ENCODE measurements at regions not wholly inside any gene's neighbourhood (a gene's known extent, or its start where the extent isn't known, plus 50 kb on each side); places are given as distances from the start of the nearest gene placed in this dataset.
A peak's percentile ranks its signal among the peaks of the same experiment; 100 is the strongest.
"Not testable (repeated sequence)": the region's sequence is repeated elsewhere in the genome, so short reads cannot be mapped to it uniquely, and the experiment has no call there.

- Mint-ChIP-seq H3K4me1 (no peaks in the 10 kb centered on the region), H3K4me3 (no peak overlapping the region), H3K36me3 (no peaks in the 10 kb centered on the region), H3K9me3 (peaks cover 2% of the 10 kb centered on the region), H3K27ac (no peak overlapping the region), H3K27me3 (no peaks in the 10 kb centered on the region)
- ATAC-seq = no peak
These were observed 563.9 kb downstream of the HTR1A start for GRCh38 chr5:63398346-63398745.

GRCh38 chr5:63388188-63388587 lies 574.1 kb downstream of the HTR1A start:
- not testable (repeated sequence) for H3K9me3 Mint-ChIP-seq, H3K27me3 Mint-ChIP-seq, H3K36me3 Mint-ChIP-seq, H3K4me1 Mint-ChIP-seq, H3K4me3 Mint-ChIP-seq, H3K27ac Mint-ChIP-seq, ATAC-seq

- no peak for ATAC-seq
- Mint-ChIP-seq H3K27me3 (no peaks in the 10 kb centered on the region), H3K4me3 (no peak overlapping the region), H3K36me3 (no peaks in the 10 kb centered on the region), H3K9me3 (peaks cover 2% of the 10 kb centered on the region), H3K4me1 (no peaks in the 10 kb centered on the region), H3K27ac (no peak overlapping the region)
These were observed 586.4 kb downstream of the HTR1A start for GRCh38 chr5:63375851-63376250.

GRCh38 chr5:63374085-63374484 lies 588.2 kb downstream of the HTR1A start:
- H3K4me3 Mint-ChIP-seq = no peak overlapping the region
- H3K36me3 Mint-ChIP-seq = no peaks in the 10 kb centered on the region
- H3K27me3 Mint-ChIP-seq = no peaks in the 10 kb centered on the region
- H3K4me1 Mint-ChIP-seq = no peaks in the 10 kb centered on the region
- ATAC-seq = no peak
- H3K9me3 Mint-ChIP-seq = peaks cover 2% of the 10 kb centered on the region
- H3K27ac Mint-ChIP-seq = no peak overlapping the region

GRCh38 chr5:63351164-63351563 lies 611.1 kb downstream of the HTR1A start:
- no peaks in the 10 kb centered on the region for H3K27me3 Mint-ChIP-seq
- H3K4me3 Mint-ChIP-seq = no peak overlapping the region
- H3K9me3 Mint-ChIP-seq = peaks cover 3% of the 10 kb centered on the region

GRCh38 chr5:63346451-63346850 lies 615.8 kb downstream of the HTR1A start:
- no peaks in the 10 kb centered on the region for H3K36me3 Mint-ChIP-seq

More at GRCh38 chr5:63351164-63351563, 611.1 kb downstream of the HTR1A start:
- ATAC-seq = no peak
- Mint-ChIP-seq H3K27ac (no peak overlapping the region), H3K4me1 (no peaks in the 10 kb centered on the region), H3K36me3 (no peaks in the 10 kb centered on the region)

GRCh38 chr5:63341442-63341841 lies 620.8 kb downstream of the HTR1A start:
- Mint-ChIP-seq H3K4me3 (no peak overlapping the region), H3K27me3 (no peaks in the 10 kb centered on the region)
- no peak for ATAC-seq

More at GRCh38 chr5:63346451-63346850, 615.8 kb downstream of the HTR1A start:
- Mint-ChIP-seq H3K4me3 (no peak overlapping the region), H3K4me1 (no peaks in the 10 kb centered on the region), H3K27me3 (no peaks in the 10 kb centered on the region), H3K27ac (no peak overlapping the region), H3K9me3 (no peaks in the 10 kb centered on the region)
- no peak for ATAC-seq

GRCh38 chr5:63323926-63324325 lies 638.3 kb downstream of the HTR1A start:
- H3K27ac Mint-ChIP-seq = no peak overlapping the region
- peaks cover 9% of the 10 kb centered on the region for H3K9me3 Mint-ChIP-seq
- no peaks in the 10 kb centered on the region for H3K36me3 Mint-ChIP-seq

More at GRCh38 chr5:63341442-63341841, 620.8 kb downstream of the HTR1A start:
- Mint-ChIP-seq H3K4me1 (no peaks in the 10 kb centered on the region), H3K36me3 (no peaks in the 10 kb centered on the region), H3K9me3 (no peaks in the 10 kb centered on the region), H3K27ac (no peak overlapping the region)

GRCh38 chr5:63314551-63314950 lies 647.7 kb downstream of the HTR1A start:
- no peaks in the 10 kb centered on the region for H3K27me3 Mint-ChIP-seq
- H3K36me3 Mint-ChIP-seq = no peaks in the 10 kb centered on the region
- ATAC-seq = no peak
- H3K4me3 Mint-ChIP-seq = no peak overlapping the region
- H3K4me1 Mint-ChIP-seq = no peaks in the 10 kb centered on the region
- H3K9me3 Mint-ChIP-seq = peaks cover 9% of the 10 kb centered on the region
- H3K27ac Mint-ChIP-seq = no peak overlapping the region

More at GRCh38 chr5:63323926-63324325, 638.3 kb downstream of the HTR1A start:
- no peaks in the 10 kb centered on the region for H3K4me1 Mint-ChIP-seq
- ATAC-seq = peak; percentile 24
- H3K27me3 Mint-ChIP-seq = no peaks in the 10 kb centered on the region
- no peak overlapping the region for H3K4me3 Mint-ChIP-seq

- ATAC-seq = no peak
- H3K27me3 Mint-ChIP-seq = no peaks in the 10 kb centered on the region
- no peaks in the 10 kb centered on the region for H3K36me3 Mint-ChIP-seq
- H3K4me3 Mint-ChIP-seq = no peak overlapping the region
- no peak overlapping the region for H3K27ac Mint-ChIP-seq
- H3K9me3 Mint-ChIP-seq = peaks cover 5% of the 10 kb centered on the region
- H3K4me1 Mint-ChIP-seq = no peaks in the 10 kb centered on the region
These were observed 651.6 kb downstream of the HTR1A start for GRCh38 chr5:63310644-63311043.

GRCh38 chr5:63306909-63307308 lies 655.3 kb downstream of the HTR1A start:
- H3K27me3 Mint-ChIP-seq = no peaks in the 10 kb centered on the region
- H3K9me3 Mint-ChIP-seq = peaks cover 6% of the 10 kb centered on the region
- H3K36me3 Mint-ChIP-seq = no peaks in the 10 kb centered on the region
- ATAC-seq = no peak
- H3K27ac Mint-ChIP-seq = no peak overlapping the region
- H3K4me3 Mint-ChIP-seq = no peak overlapping the region
- no peaks in the 10 kb centered on the region for H3K4me1 Mint-ChIP-seq

GRCh38 chr5:63293317-63293716 lies 668.9 kb downstream of the HTR1A start:
- H3K4me1 Mint-ChIP-seq = no peaks in the 10 kb centered on the region
- H3K27ac Mint-ChIP-seq = no peak overlapping the region
- no peaks in the 10 kb centered on the region for H3K9me3 Mint-ChIP-seq
- H3K4me3 Mint-ChIP-seq = no peak overlapping the region
- ATAC-seq = no peak
- no peaks in the 10 kb centered on the region for H3K27me3 Mint-ChIP-seq
- no peaks in the 10 kb centered on the region for H3K36me3 Mint-ChIP-seq

GRCh38 chr5:63286724-63287123 lies 675.5 kb downstream of the HTR1A start:
- H3K9me3 Mint-ChIP-seq = peaks cover 3% of the 10 kb centered on the region
- H3K36me3 Mint-ChIP-seq = no peaks in the 10 kb centered on the region
- no peak overlapping the region for H3K27ac Mint-ChIP-seq
- no peak overlapping the region for H3K4me3 Mint-ChIP-seq
- no peak for ATAC-seq
- H3K27me3 Mint-ChIP-seq = no peaks in the 10 kb centered on the region
- no peaks in the 10 kb centered on the region for H3K4me1 Mint-ChIP-seq

- Mint-ChIP-seq H3K36me3 (no peaks in the 10 kb centered on the region), H3K4me1 (no peaks in the 10 kb centered on the region), H3K4me3 (no peak overlapping the region), H3K27me3 (no peaks in the 10 kb centered on the region), H3K9me3 (peaks cover 6% of the 10 kb centered on the region), H3K27ac (no peak overlapping the region)
- ATAC-seq = no peak
These were observed 684.8 kb downstream of the LRRC70 start for GRCh38 chr5:63263411-63263810.

GRCh38 chr5:63262185-63262981 lies 683.8 kb downstream of the LRRC70 start:
- Mint-ChIP-seq H3K9me3 (peaks cover 5% of the 10 kb centered on the region), H3K4me1 (no peaks in the 10 kb centered on the region), H3K4me3 (no peak overlapping the region), H3K27ac (no peak overlapping the region), H3K36me3 (no peaks in the 10 kb centered on the region), H3K27me3 (no peaks in the 10 kb centered on the region)
- ATAC-seq = no peak

GRCh38 chr5:63261695-63262094 lies 683.1 kb downstream of the LRRC70 start:
- no peak overlapping the region for H3K27ac Mint-ChIP-seq
- no peaks in the 10 kb centered on the region for H3K36me3 Mint-ChIP-seq
- no peak overlapping the region for H3K4me3 Mint-ChIP-seq
- ATAC-seq = no peak
- no peaks in the 10 kb centered on the region for H3K4me1 Mint-ChIP-seq
- H3K9me3 Mint-ChIP-seq = peaks cover 4% of the 10 kb centered on the region
- H3K27me3 Mint-ChIP-seq = no peaks in the 10 kb centered on the region

All from stimulated activated memory B cell treated with anti-CD40 and anti-IgM and Interleukin-4, amounts not matched to agents 10 μg/mL and 1 μg/mL and 100 μg/mL, for 72 hours (primary cell).